Lower lobe of right lung (tissue), 2 donors: ENCODE measurements at regions not wholly inside any gene's neighbourhood (a gene's known extent, or its start where the extent isn't known, plus 50 kb on each side); places are given as distances from the start of the nearest gene placed in this dataset.
A peak's percentile ranks its signal among the peaks of the same experiment; 100 is the strongest.

ENCODE experiments used
- ATAC-seq, 2 donors: fragments of 200-7000 bp; cut with Tn5 transposase; one replicate each; pipeline ENCODE4 v1.9.1; 2020 to 2022; ENCODE audit warnings: mild to moderate bottlenecking in 2 of 2, moderate library complexity in 2 of 2
- DNase-seq: peaks from one replicate; pipeline ENCODE4 v3.0.0-alpha.2; 2020
- H3K27ac ChIP-seq: fragments of 200-600 bp; one replicate; pipeline ENCODE4 v1.8.0; 2022
- H3K27me3 ChIP-seq: fragments of 200-600 bp; one replicate; pipeline ENCODE4 v1.8.0; 2022; ENCODE audit warnings: low read depth
- H3K36me3 ChIP-seq: fragments of 200-600 bp; one replicate; pipeline ENCODE4 v1.8.0; 2022; ENCODE audit warnings: mild to moderate bottlenecking
- H3K4me1 ChIP-seq: fragments of 200-600 bp; one replicate; pipeline ENCODE4 v1.8.0; 2022
- H3K4me3 ChIP-seq: fragments of 200-600 bp; one replicate; pipeline ENCODE4 v1.8.0; 2022; ENCODE audit warnings: mild to moderate bottlenecking
- H3K9me3 ChIP-seq: fragments of 200-600 bp; one replicate; pipeline ENCODE4 v1.8.0; 2022
- CTCF ChIP-seq: fragments of 200-600 bp; IDR thresholded peaks from one replicate; pipeline ENCODE4 v1.8.0; 2022; ENCODE audit warnings: antibody characterized with exemption, mild to moderate bottlenecking
- intact Hi-C: fragments of 100-400 bp; cut with DNase I; formaldehyde crosslinking; loops from one replicate; pipeline ENCODE4 v1.11.0; 2022
- donor health status: DM: no; HTN: yes; CAD: no; lungs with severe emphysema.

GRCh38 chr20:40196846-40197436 is 492.1 kb downstream of the MAFB start:
- H3K4me3 ChIP-seq = no peak overlapping the region
- ATAC-seq (peak in 1 of 2 donors; percentile 19), DNase-seq (no peak)
- peaks cover 19% of the 10 kb centered on the region for H3K4me1 ChIP-seq
- H3K27ac ChIP-seq = no peak overlapping the region
- TF ChIP-seq CTCF = no peak
- H3K36me3 ChIP-seq = no peaks in the 10 kb centered on the region
- intact Hi-C loops = no loop called here
- H3K9me3 ChIP-seq = no peaks in the 10 kb centered on the region
- H3K27me3 ChIP-seq = no peaks in the 10 kb centered on the region

GRCh38 chr20:40195742-40196141 is 493.3 kb downstream of the MAFB start:
- H3K4me3 ChIP-seq = no peak overlapping the region
- peaks cover 21% of the 10 kb centered on the region for H3K4me1 ChIP-seq
- H3K36me3 ChIP-seq = no peaks in the 10 kb centered on the region
- ATAC-seq (no peak), DNase-seq (no peak)
- no peaks in the 10 kb centered on the region for H3K9me3 ChIP-seq
- intact Hi-C loops = no loop called here
- TF ChIP-seq CTCF = no peak
- H3K27me3 ChIP-seq = no peaks in the 10 kb centered on the region
- H3K27ac ChIP-seq = no peak overlapping the region

- DNase-seq (no peak), ATAC-seq (no peak)
- no peak for TF ChIP-seq CTCF
- no peaks in the 10 kb centered on the region for H3K36me3 ChIP-seq
- intact Hi-C loops = no loop called here
- H3K4me1 ChIP-seq = peaks cover 13% of the 10 kb centered on the region
- H3K4me3 ChIP-seq = no peak overlapping the region
- no peak overlapping the region for H3K27ac ChIP-seq
- no peaks in the 10 kb centered on the region for H3K9me3 ChIP-seq
- no peaks in the 10 kb centered on the region for H3K27me3 ChIP-seq
Observed at GRCh38 chr20:40192529-40192928, 496.5 kb downstream of the MAFB start.

DNA sequence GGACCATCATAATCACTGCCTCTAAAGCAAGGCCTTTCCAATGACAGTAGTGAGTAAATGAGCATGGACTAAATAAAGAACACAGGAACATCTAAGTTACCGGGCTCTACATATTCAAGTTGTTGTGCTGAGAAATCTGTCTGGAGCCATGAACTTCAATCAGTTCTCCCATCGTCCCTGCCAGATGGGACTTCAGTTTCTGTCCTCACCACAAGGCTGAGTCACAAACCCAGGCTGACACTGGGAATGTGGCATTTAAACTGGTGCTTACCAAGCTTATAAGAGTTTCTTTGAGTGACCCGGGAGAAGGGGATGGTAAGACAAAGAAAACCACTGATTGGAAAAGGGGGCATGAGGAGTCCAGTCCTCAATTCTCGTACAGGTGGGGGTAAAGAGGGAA is 497.0 kb downstream of the MAFB start:
- Histone ChIP-seq H3K4me3 (no peak overlapping the region), H3K27ac (no peak overlapping the region), H3K27me3 (no peaks in the 10 kb centered on the region), H3K36me3 (no peaks in the 10 kb centered on the region), H3K9me3 (no peaks in the 10 kb centered on the region), H3K4me1 (peaks cover 10% of the 10 kb centered on the region)
- TF ChIP-seq CTCF = no peak
- DNase-seq (no peak), ATAC-seq (no peak)
- intact Hi-C loops = no loop called here

DNA sequence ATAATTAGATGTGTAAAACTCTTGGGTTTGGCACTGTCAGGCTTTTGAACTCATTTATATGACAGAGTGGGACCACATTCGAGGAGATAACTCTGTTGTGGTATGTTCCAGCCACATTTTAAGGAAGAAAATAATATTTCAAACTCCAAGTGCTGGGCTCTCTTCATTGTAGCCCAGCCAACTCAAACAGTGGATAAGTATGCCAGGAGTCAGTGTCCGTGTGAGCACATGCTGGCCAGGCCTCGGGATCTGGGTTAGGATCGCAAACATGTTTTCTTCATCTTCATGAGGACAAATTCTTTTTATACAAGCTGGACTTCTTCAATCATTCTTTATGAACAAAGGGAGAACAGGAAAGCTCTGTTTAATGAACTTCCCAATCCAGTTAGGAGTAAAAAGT is 497.5 kb downstream of the MAFB start:
- no peak overlapping the region for H3K4me3 ChIP-seq
- H3K36me3 ChIP-seq = no peaks in the 10 kb centered on the region
- no peak for TF ChIP-seq CTCF
- H3K27me3 ChIP-seq = no peaks in the 10 kb centered on the region
- DNase-seq = no peak
- H3K27ac ChIP-seq = no peak overlapping the region
- peaks cover 8% of the 10 kb centered on the region for H3K4me1 ChIP-seq
- intact Hi-C loops = no loop called here
- ATAC-seq = peak in 1 of 2 donors; percentile 39
- H3K9me3 ChIP-seq = no peaks in the 10 kb centered on the region

DNA sequence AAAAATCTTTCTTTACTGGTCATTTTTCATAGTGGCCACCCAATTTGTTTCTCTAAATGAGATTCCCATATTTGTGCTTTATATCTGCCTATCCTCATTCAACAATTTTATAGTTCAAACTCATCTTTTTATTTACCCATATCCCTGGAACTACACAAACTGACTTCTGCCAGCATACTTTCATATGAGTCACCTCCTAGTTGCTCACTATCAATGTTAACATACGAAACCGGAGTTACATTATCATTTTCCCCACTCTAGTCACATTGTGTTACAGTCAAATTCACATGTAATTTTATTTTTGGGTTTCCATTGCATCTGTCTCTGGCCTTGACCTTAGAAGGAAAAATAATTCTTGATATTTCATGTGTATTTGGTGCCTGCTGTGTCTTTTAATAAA is 499.4 kb downstream of the MAFB start:
- Histone ChIP-seq H3K4me3 (no peak overlapping the region), H3K4me1 (peaks cover 6% of the 10 kb centered on the region), H3K27me3 (no peaks in the 10 kb centered on the region), H3K36me3 (no peaks in the 10 kb centered on the region), H3K27ac (no peak overlapping the region), H3K9me3 (no peaks in the 10 kb centered on the region)
- no peak for DNase-seq
- intact Hi-C loops = no loop called here
- no peak for ATAC-seq
- TF ChIP-seq CTCF = no peak
